HuH-7.5 (cell line): ENCODE measurements at regions not wholly inside any gene's neighbourhood (a gene's known extent, or its start where the extent isn't known, plus 50 kb on each side); places are given as distances from the start of the nearest gene placed in this dataset.

Experiments used
- DNase-seq: peaks from one replicate; pipeline ENCODE4 v3.0.0; 2011; ENCODE audit warnings: low spot score

DNA sequence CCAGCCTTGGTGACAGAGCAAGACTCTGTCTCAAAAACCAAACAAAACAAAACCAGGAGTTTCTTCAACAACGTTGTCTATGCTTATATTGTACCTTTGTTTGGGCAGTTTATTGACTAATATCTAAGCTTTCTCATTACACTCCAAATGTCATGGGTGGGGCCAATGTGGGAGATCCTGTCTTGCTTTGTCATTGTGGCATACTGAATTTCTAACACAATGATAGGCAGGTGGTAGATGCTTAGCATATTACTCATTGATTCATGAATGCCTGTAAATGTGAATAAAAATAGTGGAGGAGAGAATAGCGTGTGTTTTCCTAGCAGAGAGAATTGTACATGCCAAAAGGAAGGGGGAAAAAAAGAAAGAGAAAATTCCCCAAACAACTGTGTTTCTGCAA is 802.5 kb upstream of the EEF2KMT start:
- DNase-seq, result no peak

GRCh38 chr16:5895976-5896375 is 798.4 kb upstream of the EEF2KMT start:
- no peak for DNase-seq

DNA sequence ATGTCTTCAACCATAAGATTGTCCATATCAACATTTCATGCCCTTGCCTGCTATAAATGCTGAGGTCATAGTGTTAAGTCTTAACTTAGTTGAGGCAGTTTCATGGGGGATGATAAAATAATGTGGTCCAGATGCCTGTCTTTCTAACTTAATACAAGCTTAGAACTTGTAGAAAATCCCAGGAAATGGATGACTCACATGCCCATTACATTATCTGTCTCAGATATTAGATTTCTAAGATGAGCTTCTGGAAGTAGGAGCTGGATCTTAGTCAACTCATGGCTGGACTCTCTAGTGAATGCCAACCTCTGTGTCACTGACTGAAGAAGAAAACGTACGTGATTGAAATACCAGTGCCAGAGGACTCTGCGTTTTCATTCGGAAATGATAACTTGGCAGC is 797.5 kb upstream of the EEF2KMT start:
- no peak for DNase-seq

- DNase-seq, result no peak
These were observed 793.7 kb upstream of the EEF2KMT start for GRCh38 chr16:5891296-5891695.

GRCh38 chr16:5885521-5885920 is 787.9 kb upstream of the EEF2KMT start:
- DNase-seq, result no peak

GRCh38 chr16:5884996-5885395 is 787.4 kb upstream of the EEF2KMT start:
- DNase-seq, result no peak

- DNase-seq, result no peak
These were observed 786.7 kb upstream of the EEF2KMT start for GRCh38 chr16:5884339-5884738.

- no peak for DNase-seq
These were observed 784.6 kb upstream of the EEF2KMT start for GRCh38 chr16:5882087-5882640.

GRCh38 chr16:5875416-5875815 is 777.8 kb upstream of the EEF2KMT start:
- DNase-seq, result no peak

DNA sequence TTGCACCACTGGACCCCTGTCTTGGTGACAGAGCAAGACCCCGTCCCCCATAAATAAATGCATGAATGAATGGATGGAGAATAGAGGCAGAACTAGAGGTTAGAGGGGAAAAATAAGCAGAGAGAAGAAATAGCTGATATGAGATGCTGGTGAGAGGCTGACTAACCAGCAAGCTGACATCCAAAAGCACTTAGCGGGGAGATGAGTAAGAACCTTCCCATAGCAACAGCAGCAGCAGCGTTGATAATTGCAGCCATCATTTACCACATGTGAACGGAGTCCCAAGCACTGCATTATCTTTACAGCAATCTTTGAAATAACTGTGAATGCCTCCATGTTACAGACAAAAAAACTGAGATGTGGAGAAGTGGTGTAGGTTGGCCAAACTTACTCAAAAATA is 777.3 kb upstream of the EEF2KMT start:
- no peak for DNase-seq

DNA sequence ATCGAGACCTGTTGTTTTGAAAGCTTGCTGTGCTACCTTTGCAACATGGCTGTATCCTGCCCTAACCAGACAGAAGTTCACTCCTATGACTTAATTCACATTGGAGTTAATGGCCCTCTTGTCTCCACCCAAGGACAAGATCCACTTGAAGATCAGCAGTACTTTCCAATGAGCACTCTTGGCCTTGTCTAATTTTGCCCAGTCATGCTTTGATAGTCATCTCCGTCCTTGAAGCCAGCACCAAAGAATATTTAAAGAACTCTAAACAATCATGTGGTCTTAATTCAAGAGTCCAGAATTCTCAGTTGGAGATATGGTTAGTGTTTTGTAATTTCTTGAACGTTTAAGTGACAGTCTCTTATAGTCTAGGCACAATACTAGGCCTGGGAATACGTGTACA is 775.6 kb upstream of the EEF2KMT start:
- DNase-seq, result no peak

- DNase-seq, result no peak
These were observed 773.5 kb upstream of the EEF2KMT start for GRCh38 chr16:5870886-5871691.

DNA sequence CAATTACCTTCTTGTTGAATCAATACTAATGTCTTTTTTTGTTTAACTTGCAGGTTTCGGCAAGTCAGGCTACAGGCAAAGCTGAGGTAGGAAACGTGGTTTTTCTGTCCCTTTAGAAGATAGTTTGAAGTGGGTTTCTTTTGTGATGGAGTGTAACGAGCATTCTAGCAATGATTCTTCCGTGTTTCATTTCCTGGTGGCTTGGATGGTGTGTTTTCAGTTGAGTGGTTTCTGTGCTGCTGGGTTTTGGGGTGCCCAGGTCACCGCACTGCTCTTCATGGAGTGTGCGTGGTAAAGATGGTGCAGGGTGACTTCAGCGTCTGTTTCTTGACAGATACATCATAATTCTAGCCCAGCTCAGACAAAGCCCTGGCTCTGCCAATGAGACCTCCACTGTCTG is 769.7 kb upstream of the EEF2KMT start:
- DNase-seq, result no peak

- DNase-seq, result no peak
These were observed 767.6 kb upstream of the EEF2KMT start for GRCh38 chr16:5865236-5865635.

DNA sequence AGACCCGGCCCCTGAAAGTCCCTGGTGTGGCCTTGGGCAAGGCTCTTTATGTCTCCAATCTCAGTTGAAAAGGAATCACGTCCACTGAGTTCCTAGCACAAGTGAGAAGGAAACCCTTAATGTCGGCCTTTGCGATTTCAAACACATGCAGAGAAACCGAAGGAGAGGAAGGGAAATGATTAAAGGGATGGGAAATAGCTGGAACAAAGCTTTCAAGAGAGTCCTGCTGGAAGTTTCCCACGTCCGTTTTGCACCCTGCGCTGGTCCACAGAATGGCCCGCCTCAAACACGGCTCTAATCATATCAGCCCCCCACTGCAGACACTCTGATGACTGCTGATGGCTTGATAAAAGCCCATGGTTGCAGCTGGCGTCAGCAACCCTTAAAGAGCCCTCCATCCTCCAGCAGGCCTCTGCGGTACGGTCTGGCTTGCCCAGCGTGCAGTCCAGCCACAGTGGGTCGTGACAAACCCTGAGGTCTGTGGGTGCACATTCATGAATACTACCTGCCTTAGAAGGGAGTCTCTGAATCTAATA is 765.5 kb upstream of the EEF2KMT start:
- DNase-seq, result no peak

DNA sequence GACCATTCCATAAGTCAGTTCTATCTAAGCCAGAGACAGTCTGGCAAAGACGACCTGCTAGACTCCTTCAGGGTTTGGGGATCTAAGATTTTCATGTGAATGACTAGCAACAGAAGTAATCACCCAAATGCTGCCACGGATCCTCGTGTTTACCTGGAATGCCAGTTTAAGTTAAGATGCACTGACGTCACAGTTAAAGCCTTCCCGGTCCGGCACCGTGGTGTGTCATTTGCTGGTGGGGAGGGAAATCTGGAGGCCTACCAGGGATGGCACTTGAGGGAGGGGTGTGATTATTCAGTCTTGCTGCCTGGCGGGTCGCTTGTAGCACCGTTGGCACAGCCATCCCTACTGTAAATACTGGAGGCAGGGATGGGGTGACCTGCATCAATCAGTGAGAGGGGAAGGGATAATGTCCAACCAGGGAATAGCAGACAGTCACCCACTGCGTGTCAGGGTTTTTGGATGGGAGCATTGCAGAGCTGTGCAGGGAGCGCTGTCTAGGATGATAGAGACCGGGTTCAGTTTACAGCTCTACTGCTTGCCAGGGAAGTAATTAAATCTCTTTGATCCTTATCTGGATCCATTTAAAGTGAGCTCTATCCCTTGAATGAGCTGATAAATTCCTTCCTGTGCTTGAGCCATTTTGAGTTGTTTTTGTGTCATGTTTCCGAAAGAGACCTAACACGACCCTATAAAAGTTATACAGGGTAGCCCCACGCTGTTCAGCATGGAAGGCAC is 764.7 kb upstream of the EEF2KMT start:
- no peak for DNase-seq

- DNase-seq, result no peak
These were observed 763.6 kb upstream of the EEF2KMT start for GRCh38 chr16:5861241-5861640.

DNA sequence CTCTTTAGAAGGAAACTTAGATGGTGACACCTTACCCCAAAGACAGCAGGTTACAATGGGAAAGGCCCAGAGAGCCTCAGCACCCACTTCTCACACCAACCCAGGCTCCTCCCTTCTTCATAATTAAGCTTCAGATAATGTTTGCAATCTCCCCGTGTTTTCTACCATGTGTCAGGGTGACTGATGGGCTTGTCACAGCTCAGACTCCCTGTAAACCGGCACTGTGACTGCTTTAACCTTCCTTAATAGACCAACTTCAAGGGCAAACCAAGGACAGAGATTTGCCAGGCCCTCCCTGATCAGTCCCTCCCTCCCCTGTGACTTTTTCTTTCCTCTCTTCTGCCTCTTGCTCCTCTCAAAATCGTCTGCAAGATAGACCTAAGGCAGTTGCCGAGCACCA is 760.6 kb upstream of the EEF2KMT start:
- no peak for DNase-seq

DNA sequence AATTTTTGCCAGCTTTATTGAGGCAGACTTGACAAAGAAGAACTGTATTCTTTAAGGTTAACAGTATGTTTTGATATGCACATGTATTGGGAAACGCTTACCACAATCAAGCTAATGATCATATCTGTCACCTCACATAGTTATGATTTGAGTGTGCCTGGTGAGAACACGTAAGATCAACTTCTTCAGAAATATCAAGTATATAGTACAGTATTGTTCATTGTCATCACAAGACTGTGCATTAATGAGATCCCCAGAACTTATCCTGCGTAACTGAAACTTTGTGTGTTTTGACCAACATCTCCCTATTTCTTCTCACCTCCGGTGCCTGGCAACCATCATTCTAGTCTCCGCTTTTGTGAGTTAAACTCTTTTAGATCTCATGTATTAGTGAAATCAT is 756.4 kb upstream of the EEF2KMT start:
- DNase-seq, result no peak

GRCh38 chr16:5852151-5852550 is 754.6 kb upstream of the EEF2KMT start:
- DNase-seq, result no peak

DNA sequence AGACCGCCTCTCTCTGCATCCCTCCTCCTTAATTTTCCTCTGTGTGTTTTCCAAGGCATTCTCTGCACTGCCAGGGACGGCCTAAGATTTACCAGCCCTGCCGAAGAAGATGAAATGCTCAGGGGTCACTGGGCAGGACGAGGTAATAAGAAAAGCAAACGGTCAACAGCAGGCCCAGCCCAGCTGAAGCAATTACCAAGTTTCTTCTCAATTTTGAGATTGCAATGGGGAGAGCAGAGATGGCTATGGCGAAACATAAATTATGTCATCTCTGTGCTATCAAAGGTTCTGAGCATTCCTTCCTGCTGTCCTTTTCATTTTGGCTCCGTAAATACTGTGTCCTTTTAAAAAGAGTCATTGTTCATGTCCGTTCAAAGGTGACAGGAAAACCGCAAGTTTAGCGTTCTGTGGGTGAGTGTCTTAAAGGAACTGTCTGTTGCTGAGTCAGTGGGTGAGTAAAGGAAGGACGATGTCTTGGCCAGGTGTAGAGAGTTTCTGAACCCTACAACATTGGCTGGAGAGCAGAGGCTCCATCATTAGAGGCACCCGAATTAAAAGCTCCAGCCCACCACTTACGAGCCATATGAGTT is 753.9 kb upstream of the EEF2KMT start:
- DNase-seq, result no peak

DNA sequence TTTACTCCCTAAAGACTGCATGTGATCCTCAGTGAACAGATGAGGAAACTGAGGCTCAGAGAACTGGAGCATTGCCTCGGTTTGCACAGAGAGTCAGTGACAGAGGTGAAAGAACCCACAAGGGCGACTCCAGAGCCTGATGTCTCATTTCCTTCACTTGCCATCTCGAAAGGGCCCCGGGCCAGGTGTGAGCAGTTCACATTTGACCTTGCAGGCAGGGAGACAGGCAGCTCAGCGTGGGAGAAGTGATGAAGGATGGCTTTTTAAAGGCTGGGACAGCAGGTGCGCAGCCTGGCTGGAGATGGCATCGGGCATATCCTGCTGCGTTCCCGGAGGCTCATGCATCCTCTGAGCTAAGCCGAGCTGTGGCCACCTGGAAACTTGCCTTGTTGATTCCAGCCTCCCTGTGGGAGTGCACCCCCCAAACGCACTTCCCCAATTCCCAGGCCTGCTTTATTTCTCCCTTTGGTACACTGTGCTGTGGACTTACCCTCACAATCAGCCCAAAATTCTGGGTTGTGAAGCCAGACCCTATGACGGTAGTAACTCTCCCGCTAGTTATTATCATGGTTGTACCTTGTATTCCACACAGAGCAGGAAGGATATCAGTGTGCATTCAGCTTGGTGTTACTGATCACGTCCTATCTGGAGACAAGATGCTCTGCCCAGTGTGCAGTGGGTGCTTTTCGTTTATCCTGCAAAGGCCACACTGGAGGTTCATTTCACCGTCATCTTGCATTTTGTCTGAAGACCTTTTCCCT is 753.2 kb upstream of the EEF2KMT start:
- DNase-seq, result no peak
